WTC11 (cell line): ENCODE measurements at regions not wholly inside any gene's neighbourhood (a gene's known extent, or its start where the extent isn't known, plus 50 kb on each side); places are given as distances from the start of the nearest gene placed in this dataset.

ENCODE experiments used
- ATF3 ChIP-seq: sonication (generic); formaldehyde crosslinking; conservative IDR thresholded peaks from 2 replicates; pipeline ENCODE4 v1.8.1; 2022; ENCODE audit warnings: mild to moderate bottlenecking, missing genetic modification reagents
- CREB1 ChIP-seq: sonication (generic); formaldehyde crosslinking; IDR thresholded peaks from 2 replicates; pipeline ENCODE4 v1.8.0; 2023; ENCODE audit warnings: mild to moderate bottlenecking, missing genetic modification reagents
- ELF4 ChIP-seq: sonication (generic); formaldehyde crosslinking; IDR thresholded peaks from 2 replicates; pipeline ENCODE4 v1.8.1; 2022; ENCODE audit warnings: low read depth, mild to moderate bottlenecking, moderate library complexity, missing genetic modification reagents
- FOXJ3 ChIP-seq: sonication (generic); formaldehyde crosslinking; IDR thresholded peaks from 2 replicates; pipeline ENCODE4 v1.9.0; 2021; ENCODE audit warnings: missing genetic modification reagents, mild to moderate bottlenecking, borderline replicate concordance
- MYBL2 ChIP-seq: sonication (generic); formaldehyde crosslinking; IDR thresholded peaks from 2 replicates; pipeline ENCODE4 v1.8.1; 2023; ENCODE audit warnings: mild to moderate bottlenecking, moderate library complexity, missing genetic modification reagents
- NFE2L1 ChIP-seq: sonication (generic); formaldehyde crosslinking; IDR thresholded peaks from 2 replicates; pipeline ENCODE4 v1.8.1; 2023; ENCODE audit warnings: missing genetic modification reagents
- USF2 ChIP-seq: sonication (generic); formaldehyde crosslinking; IDR thresholded peaks from 2 replicates; pipeline ENCODE4 v1.8.1; 2023; ENCODE audit warnings: mild to moderate bottlenecking, missing genetic modification reagents, moderate library complexity
- ZNF138 ChIP-seq: sonication (generic); formaldehyde crosslinking; conservative IDR thresholded peaks from 2 replicates; pipeline ENCODE4 v1.8.1; 2022; ENCODE audit warnings: mild to moderate bottlenecking, moderate library complexity, missing genetic modification reagents
- ZNF232 ChIP-seq: sonication (generic); formaldehyde crosslinking; IDR thresholded peaks from 2 replicates; pipeline ENCODE4 v1.8.0; 2022; ENCODE audit warnings: mild to moderate bottlenecking, missing genetic modification reagents
- ZNF512 ChIP-seq: sonication (generic); formaldehyde crosslinking; IDR thresholded peaks from 2 replicates; pipeline ENCODE4 v1.8.1; 2022; ENCODE audit warnings: missing genetic modification reagents, borderline replicate concordance
- TF ChIP-seq, protein P1 (sequence below): fragments of 200-600 bp; IDR thresholded peaks from 2 replicates; pipeline ENCODE4 v1.8.0; 2022; ENCODE audit warnings: antibody characterized with exemption
- TF ChIP-seq, protein P2 (sequence below): sonication (generic); formaldehyde crosslinking; IDR thresholded peaks from 2 replicates; pipeline ENCODE4 v1.8.1; 2022; ENCODE audit warnings: low read depth, missing genetic modification reagents, borderline replicate concordance
- TF ChIP-seq, protein P3 (sequence below): sonication (generic); formaldehyde crosslinking; IDR thresholded peaks from 2 replicates; pipeline ENCODE4 v1.8.1; 2022; ENCODE audit warnings: mild to moderate bottlenecking, moderate library complexity, missing genetic modification reagents

DNA sequence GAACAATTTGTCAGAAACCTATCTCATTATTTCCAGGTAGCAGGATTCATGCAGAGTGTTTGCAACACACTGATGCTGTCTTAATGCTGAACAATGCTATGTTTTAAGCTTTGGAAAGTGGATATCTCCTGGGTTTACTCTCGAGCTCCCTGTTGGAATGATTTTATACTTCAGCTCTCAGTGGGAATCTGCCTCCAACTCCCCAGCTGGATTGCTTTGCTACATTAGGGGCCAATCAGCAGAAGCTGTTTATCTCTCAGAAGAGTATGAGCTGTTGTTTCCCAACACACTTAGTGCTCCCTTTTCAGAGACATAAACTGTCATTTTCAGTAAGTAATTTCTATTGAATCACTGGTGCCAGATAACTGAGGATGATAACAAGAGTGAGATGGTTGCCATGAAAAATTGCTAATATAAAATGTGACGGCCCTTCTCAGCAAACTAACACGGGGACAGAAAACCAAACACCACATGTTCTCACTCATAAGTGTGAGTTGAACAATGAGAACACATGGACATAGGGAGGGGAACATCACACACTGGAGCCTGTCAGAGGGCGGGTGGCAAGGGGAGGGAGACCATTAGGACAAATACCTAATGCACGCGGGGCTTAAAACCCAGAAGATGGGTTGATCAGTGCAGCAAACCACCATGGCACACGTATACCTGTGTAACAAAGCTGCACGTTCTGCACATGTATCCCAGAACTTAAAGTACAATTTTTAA, 265.9 kb upstream of the RUNX1 start:
- TF ChIP-seq, protein P1, sequence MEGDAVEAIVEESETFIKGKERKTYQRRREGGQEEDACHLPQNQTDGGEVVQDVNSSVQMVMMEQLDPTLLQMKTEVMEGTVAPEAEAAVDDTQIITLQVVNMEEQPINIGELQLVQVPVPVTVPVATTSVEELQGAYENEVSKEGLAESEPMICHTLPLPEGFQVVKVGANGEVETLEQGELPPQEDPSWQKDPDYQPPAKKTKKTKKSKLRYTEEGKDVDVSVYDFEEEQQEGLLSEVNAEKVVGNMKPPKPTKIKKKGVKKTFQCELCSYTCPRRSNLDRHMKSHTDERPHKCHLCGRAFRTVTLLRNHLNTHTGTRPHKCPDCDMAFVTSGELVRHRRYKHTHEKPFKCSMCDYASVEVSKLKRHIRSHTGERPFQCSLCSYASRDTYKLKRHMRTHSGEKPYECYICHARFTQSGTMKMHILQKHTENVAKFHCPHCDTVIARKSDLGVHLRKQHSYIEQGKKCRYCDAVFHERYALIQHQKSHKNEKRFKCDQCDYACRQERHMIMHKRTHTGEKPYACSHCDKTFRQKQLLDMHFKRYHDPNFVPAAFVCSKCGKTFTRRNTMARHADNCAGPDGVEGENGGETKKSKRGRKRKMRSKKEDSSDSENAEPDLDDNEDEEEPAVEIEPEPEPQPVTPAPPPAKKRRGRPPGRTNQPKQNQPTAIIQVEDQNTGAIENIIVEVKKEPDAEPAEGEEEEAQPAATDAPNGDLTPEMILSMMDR, result no peak
- TF ChIP-seq ZNF232 (CRISPR knock-in tag) (no peak), NFE2L1 (CRISPR knock-in tag) (no peak), ZNF512 (CRISPR knock-in tag) (no peak), ZNF138 (CRISPR knock-in tag) (no peak), CREB1 (CRISPR knock-in tag) (no peak), USF2 (no peak), ELF4 (CRISPR knock-in tag) (no peak), MYBL2 (CRISPR knock-in tag) (no peak), FOXJ3 (CRISPR knock-in tag) (no peak), ATF3 (no peak)
- TF ChIP-seq, protein P2, sequence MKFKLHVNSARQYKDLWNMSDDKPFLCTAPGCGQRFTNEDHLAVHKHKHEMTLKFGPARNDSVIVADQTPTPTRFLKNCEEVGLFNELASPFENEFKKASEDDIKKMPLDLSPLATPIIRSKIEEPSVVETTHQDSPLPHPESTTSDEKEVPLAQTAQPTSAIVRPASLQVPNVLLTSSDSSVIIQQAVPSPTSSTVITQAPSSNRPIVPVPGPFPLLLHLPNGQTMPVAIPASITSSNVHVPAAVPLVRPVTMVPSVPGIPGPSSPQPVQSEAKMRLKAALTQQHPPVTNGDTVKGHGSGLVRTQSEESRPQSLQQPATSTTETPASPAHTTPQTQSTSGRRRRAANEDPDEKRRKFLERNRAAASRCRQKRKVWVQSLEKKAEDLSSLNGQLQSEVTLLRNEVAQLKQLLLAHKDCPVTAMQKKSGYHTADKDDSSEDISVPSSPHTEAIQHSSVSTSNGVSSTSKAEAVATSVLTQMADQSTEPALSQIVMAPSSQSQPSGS (CRISPR knock-in tag), result no peak
- TF ChIP-seq, protein P3, sequence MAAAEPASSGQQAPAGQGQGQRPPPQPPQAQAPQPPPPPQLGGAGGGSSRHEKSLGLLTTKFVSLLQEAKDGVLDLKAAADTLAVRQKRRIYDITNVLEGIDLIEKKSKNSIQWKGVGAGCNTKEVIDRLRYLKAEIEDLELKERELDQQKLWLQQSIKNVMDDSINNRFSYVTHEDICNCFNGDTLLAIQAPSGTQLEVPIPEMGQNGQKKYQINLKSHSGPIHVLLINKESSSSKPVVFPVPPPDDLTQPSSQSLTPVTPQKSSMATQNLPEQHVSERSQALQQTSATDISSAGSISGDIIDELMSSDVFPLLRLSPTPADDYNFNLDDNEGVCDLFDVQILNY (CRISPR knock-in tag), result no peak
